ENCODE measurements at regions not wholly inside any gene's neighbourhood (a gene's known extent, or its start where the extent isn't known, plus 50 kb on each side); places are given as distances from the start of the nearest gene placed in this dataset.
"Not testable (repeated sequence)": the region's sequence is repeated elsewhere in the genome, so short reads cannot be mapped to it uniquely, and the experiment has no call there.

- DNase-seq (ENCODE audit: low read depth in 3 of 3, low spot score in 1 of 3): no peak
Observed at GRCh38 chr1:55530749-55531478, 315.8 kb upstream of the USP24 start.

- DNase-seq (ENCODE audit: low read depth in 3 of 3, low spot score in 1 of 3): no peak
Observed at GRCh38 chr1:55529017-55529416, 313.9 kb upstream of the USP24 start.

GRCh38 chr1:55527831-55528230, 312.7 kb upstream of the USP24 start:
- DNase-seq (ENCODE audit: low read depth in 3 of 3, low spot score in 1 of 3): no peak

GRCh38 chr1:55526716-55527115, 311.6 kb upstream of the USP24 start:
- no peak for DNase-seq (ENCODE audit: low read depth in 3 of 3, low spot score in 1 of 3)

GRCh38 chr1:55524006-55524405, 308.8 kb upstream of the USP24 start:
- DNase-seq (ENCODE audit: low read depth in 3 of 3, low spot score in 1 of 3): no peak

- DNase-seq (ENCODE audit: low read depth in 3 of 3, low spot score in 1 of 3): no peak
Observed at GRCh38 chr1:55522982-55523381, 307.8 kb upstream of the USP24 start.

GRCh38 chr1:55522353-55522903, 307.3 kb upstream of the USP24 start:
- DNase-seq (ENCODE audit: low read depth in 3 of 3, low spot score in 1 of 3): no peak

- no peak for DNase-seq (ENCODE audit: low read depth in 3 of 3, low spot score in 1 of 3)
Observed at GRCh38 chr1:55520861-55521260, 305.7 kb upstream of the USP24 start.

GRCh38 chr1:55519937-55520683, 304.9 kb upstream of the USP24 start:
- DNase-seq (ENCODE audit: low read depth in 3 of 3, low spot score in 1 of 3): no peak

GRCh38 chr1:55519276-55519675, 304.1 kb upstream of the USP24 start:
- no peak for DNase-seq (ENCODE audit: low read depth in 3 of 3, low spot score in 1 of 3)

GRCh38 chr1:55517036-55517435, 301.9 kb upstream of the USP24 start:
- no peak for DNase-seq (ENCODE audit: low read depth in 3 of 3, low spot score in 1 of 3)

GRCh38 chr1:55514571-55514970, 299.4 kb upstream of the USP24 start:
- DNase-seq (ENCODE audit: low read depth in 3 of 3, low spot score in 1 of 3): not testable (repeated sequence)

- no peak for DNase-seq (ENCODE audit: low read depth in 3 of 3, low spot score in 1 of 3)
Observed at GRCh38 chr1:55512466-55512865, 297.3 kb upstream of the USP24 start.

GRCh38 chr1:55507578-55507931, 292.4 kb upstream of the USP24 start:
- no peak for DNase-seq (ENCODE audit: low read depth in 3 of 3, low spot score in 1 of 3)

- DNase-seq (ENCODE audit: low read depth in 3 of 3, low spot score in 1 of 3): no peak
Observed at GRCh38 chr1:55506740-55507577, 291.8 kb upstream of the USP24 start.

- DNase-seq (ENCODE audit: low read depth in 3 of 3, low spot score in 1 of 3): no peak
Observed at GRCh38 chr1:55505326-55505725, 290.2 kb upstream of the USP24 start.

- no peak for DNase-seq (ENCODE audit: low read depth in 3 of 3, low spot score in 1 of 3)
Observed at GRCh38 chr1:55504306-55504731, 289.2 kb upstream of the USP24 start.

GRCh38 chr1:55503663-55504305, 288.6 kb upstream of the USP24 start:
- no peak for DNase-seq (ENCODE audit: low read depth in 3 of 3, low spot score in 1 of 3)

GRCh38 chr1:55500601-55501000, 285.4 kb upstream of the USP24 start:
- DNase-seq (ENCODE audit: low read depth in 3 of 3, low spot score in 1 of 3): no peak

- no peak for DNase-seq (ENCODE audit: low read depth in 3 of 3, low spot score in 1 of 3)
Observed at GRCh38 chr1:55490547-55490946, 275.4 kb upstream of the USP24 start.

GRCh38 chr1:55484173-55484572, 269.0 kb upstream of the USP24 start:
- DNase-seq (ENCODE audit: low read depth in 3 of 3, low spot score in 1 of 3): no peak

All from stimulated activated CD4-positive, alpha-beta T cell treated with anti-CD3 and anti-CD28 coated beads, TNF-alpha, amount 100 ng/mL, for 1 hour (primary cell).